ENCODE measurements at regions not wholly inside any gene's neighbourhood (a gene's known extent, or its start where the extent isn't known, plus 50 kb on each side); places are given as distances from the start of the nearest gene placed in this dataset.

DNA sequence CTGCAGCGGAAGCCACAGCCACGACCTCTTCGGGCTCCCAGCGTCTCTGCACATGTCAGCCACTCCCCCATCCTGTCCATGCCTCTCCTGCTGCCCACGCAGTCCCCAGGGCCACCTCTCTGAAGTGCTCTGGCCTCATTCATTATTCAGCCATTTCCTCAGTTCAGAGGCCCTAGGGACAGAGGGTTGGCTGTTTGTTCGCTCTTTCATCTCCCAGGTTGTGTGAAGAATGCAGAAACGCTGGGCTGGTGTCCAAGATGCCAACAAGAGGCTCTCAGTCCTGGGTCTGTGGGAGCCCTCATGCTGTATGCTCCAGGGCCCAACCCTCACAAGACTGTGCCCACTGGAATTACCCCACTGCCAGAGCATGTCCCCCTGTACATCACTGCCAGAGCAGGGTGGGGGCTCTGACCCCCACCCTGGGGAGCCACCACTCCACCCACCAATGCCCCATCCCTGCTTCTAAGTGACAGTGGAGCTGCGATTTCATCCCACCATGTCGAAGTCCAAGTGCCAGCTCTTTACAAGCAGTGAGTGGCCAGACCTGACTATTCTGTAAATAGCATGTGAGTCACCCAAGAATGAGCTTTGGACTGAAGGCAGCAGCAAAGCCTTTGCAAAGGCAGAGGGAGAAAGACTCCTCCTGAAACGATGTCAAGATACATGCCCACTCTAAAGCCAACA lies 209.6 kb downstream of the BUD13 start:
- Histone ChIP-seq H3K4me3 (ENCODE audit: low read depth, low read length) (no peak overlapping the region), H3K36me3 (ENCODE audit: insufficient read depth) (no peaks in the 10 kb centered on the region), H3K4me1 (ENCODE audit: insufficient read depth) (no peaks in the 10 kb centered on the region), H3K27ac (ENCODE audit: low read depth) (no peak overlapping the region)
- 49% methylated on average over 10 of the region's 10 CpGs for WGBS
- no peak for DNase-seq (ENCODE audit: extremely low spot score)

DNA sequence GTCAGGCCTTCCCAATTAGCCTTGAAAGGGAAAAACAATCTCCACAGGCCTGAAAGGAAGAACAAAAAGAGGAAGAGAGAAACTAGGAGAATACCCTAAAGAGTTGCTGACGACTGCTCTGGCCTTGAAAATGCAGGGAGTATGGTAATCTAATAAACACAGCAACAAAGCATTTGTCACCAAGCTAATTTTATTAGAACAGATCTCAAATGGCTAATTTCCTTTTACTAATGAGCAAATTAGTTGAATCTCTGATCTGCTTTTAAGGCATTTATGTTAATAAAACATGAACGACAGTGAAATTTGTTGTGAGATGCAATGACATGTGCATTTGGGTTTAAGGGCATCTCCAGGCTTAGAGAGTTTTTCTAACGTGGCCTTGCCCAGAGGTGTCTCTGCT lies 212.2 kb downstream of the BUD13 start:
- Histone ChIP-seq H3K4me3 (ENCODE audit: low read depth, low read length) (no peak overlapping the region), H3K4me1 (ENCODE audit: insufficient read depth) (no peaks in the 10 kb centered on the region), H3K36me3 (ENCODE audit: insufficient read depth) (no peaks in the 10 kb centered on the region), H3K27ac (ENCODE audit: low read depth) (no peak overlapping the region)
- WGBS = 46% methylated on average over 3 of the region's 3 CpGs
- no peak for DNase-seq (ENCODE audit: extremely low spot score)

- H3K36me3 ChIP-seq (ENCODE audit: insufficient read depth) = no peaks in the 10 kb centered on the region
- no peak overlapping the region for H3K27ac ChIP-seq (ENCODE audit: low read depth)
- no peak overlapping the region for H3K4me3 ChIP-seq (ENCODE audit: low read depth, low read length)
- no peaks in the 10 kb centered on the region for H3K4me1 ChIP-seq (ENCODE audit: insufficient read depth)
- no peak for DNase-seq (ENCODE audit: extremely low spot score)
- 54% methylated on average over 9 of the region's 9 CpGs for WGBS
Observed at GRCh38 chr11:116558504-116559211, 214.1 kb downstream of the BUD13 start.

GRCh38 chr11:116557282-116557681 lies 215.5 kb downstream of the BUD13 start:
- DNase-seq (ENCODE audit: extremely low spot score) = no peak
- WGBS = 71% methylated on average over 3 of the region's 3 CpGs
- Histone ChIP-seq H3K4me1 (ENCODE audit: insufficient read depth) (no peaks in the 10 kb centered on the region), H3K27ac (ENCODE audit: low read depth) (no peak overlapping the region), H3K36me3 (ENCODE audit: insufficient read depth) (no peaks in the 10 kb centered on the region), H3K4me3 (ENCODE audit: low read depth, low read length) (no peak overlapping the region)

DNA sequence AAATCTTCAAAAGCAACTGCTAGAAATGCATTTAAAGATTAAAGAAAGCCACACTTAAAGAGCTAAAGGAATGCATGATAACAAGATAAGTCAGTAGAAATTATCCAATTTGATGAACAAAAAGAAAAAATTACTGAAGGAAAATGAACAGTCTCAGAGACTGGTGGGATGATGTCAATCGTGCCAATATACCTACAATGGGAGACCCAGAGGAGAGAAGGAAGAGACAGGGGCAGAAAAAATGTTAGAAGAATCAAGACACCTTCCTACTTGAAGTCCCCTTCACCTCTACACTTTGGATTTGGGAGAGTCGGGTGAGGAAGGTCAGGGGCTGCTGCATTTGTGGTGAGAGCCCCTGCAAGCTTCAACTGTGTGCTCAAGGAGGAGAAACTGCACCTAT lies 216.3 kb downstream of the BUD13 start:
- Histone ChIP-seq H3K36me3 (ENCODE audit: insufficient read depth) (no peaks in the 10 kb centered on the region), H3K4me3 (ENCODE audit: low read depth, low read length) (no peak overlapping the region), H3K27ac (ENCODE audit: low read depth) (no peak overlapping the region), H3K4me1 (ENCODE audit: insufficient read depth) (no peaks in the 10 kb centered on the region)
- no peak for DNase-seq (ENCODE audit: extremely low spot score)
- WGBS = 85% methylated on average over 2 of the region's 2 CpGs

DNA sequence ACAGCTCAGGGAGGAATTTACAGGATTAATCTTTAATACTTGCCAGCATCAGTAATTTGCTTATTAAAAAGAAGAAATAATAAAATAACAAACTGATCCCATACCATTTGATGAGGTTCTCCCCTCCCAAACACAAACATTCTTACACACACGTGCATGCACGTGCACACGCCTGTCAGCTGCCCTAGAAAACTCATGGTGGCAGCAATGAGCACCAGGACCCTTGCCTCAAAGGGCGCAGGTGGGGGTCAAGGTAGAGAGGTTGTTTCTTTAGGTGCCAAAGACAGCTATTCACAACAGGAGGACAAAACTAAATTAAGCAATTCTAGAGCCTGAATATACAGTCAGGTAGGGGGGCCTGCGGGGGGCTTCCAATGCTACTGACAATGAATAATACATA lies 219.3 kb downstream of the BUD13 start:
- H3K27ac ChIP-seq (ENCODE audit: low read depth) = no peak overlapping the region
- WGBS = 63% methylated on average over 5 of the region's 5 CpGs
- no peaks in the 10 kb centered on the region for H3K36me3 ChIP-seq (ENCODE audit: insufficient read depth)
- H3K4me1 ChIP-seq (ENCODE audit: insufficient read depth) = no peaks in the 10 kb centered on the region
- DNase-seq (ENCODE audit: extremely low spot score) = no peak
- H3K4me3 ChIP-seq (ENCODE audit: low read depth, low read length) = no peak overlapping the region

DNA sequence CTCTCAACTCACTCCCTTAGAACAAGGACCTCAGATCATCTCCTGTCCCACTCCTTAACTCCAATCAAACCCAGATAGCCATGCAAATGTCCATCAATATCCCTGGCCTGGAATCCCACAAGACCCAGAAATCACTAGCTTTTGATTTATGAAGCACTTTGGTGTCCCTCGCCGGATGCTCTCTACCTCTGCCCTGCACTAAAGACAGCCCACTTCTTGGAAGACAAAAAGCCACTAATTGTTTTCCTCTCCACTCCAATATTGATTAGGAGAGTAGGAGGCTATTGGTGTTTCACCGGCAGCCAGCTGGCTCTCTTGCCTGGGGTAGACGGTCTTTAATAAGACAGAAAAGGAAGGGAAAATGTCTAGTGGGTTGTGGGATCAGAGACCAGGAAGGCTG lies 221.2 kb downstream of the BUD13 start:
- DNase-seq (ENCODE audit: extremely low spot score) = no peak
- 93% methylated on average over 4 of the region's 4 CpGs for WGBS
- H3K36me3 ChIP-seq (ENCODE audit: insufficient read depth) = no peaks in the 10 kb centered on the region
- no peaks in the 10 kb centered on the region for H3K4me1 ChIP-seq (ENCODE audit: insufficient read depth)
- H3K4me3 ChIP-seq (ENCODE audit: low read depth, low read length) = no peak overlapping the region
- H3K27ac ChIP-seq (ENCODE audit: low read depth) = no peak overlapping the region

DNA sequence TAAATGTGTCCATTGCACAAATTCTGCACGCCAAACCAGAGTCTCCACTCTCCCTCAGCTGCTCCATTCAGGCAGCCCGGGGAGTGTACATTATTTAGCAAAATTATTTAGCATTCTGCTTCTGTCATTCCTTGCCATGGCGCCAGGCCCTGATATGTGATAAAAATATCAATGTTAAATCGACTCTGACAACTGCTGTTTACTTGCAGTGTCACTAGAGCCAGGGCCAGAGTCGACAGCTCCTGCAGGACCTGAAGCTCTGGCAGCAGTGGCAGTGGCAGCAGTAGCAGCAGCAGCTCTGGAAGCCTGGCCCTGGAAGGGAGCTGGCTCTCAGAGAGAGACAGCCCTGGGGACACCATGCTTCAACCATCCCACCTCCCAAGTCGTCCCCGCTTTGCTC lies 224.5 kb downstream of the BUD13 start:
- Histone ChIP-seq H3K4me1 (ENCODE audit: insufficient read depth) (no peaks in the 10 kb centered on the region), H3K27ac (ENCODE audit: low read depth) (no peak overlapping the region), H3K36me3 (ENCODE audit: insufficient read depth) (no peaks in the 10 kb centered on the region), H3K4me3 (ENCODE audit: low read depth, low read length) (no peak overlapping the region)
- DNase-seq (ENCODE audit: extremely low spot score) = no peak
- 78% methylated on average over 7 of the region's 7 CpGs for WGBS

GRCh38 chr11:116547571-116547970 lies 225.2 kb downstream of the BUD13 start:
- DNase-seq (ENCODE audit: extremely low spot score) = no peak
- no peaks in the 10 kb centered on the region for H3K36me3 ChIP-seq (ENCODE audit: insufficient read depth)
- no peaks in the 10 kb centered on the region for H3K4me1 ChIP-seq (ENCODE audit: insufficient read depth)
- no peak overlapping the region for H3K27ac ChIP-seq (ENCODE audit: low read depth)
- H3K4me3 ChIP-seq (ENCODE audit: low read depth, low read length) = no peak overlapping the region
- 40% methylated on average over 2 of the region's 2 CpGs for WGBS

DNA sequence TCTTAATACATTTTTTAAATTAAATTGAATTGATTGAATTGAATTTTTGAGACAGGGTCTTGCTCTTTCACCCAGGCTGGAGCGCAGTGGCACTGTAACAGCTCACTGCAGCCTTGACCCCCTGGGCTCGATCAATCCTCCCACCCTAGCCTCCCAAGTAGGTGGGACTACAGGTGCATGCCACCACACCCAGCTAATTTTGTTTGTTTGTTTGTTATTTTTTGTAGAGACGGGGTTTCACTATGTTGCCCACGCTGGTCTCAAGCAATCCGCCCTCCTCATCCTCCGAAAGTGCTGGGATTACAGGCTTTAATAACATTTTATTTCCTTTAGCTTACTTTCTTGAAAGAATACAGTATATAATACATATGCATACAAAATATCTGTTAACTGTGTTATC lies 226.9 kb downstream of the BUD13 start:
- H3K36me3 ChIP-seq (ENCODE audit: insufficient read depth) = no peaks in the 10 kb centered on the region
- DNase-seq (ENCODE audit: extremely low spot score) = no peak
- no peaks in the 10 kb centered on the region for H3K4me1 ChIP-seq (ENCODE audit: insufficient read depth)
- H3K4me3 ChIP-seq (ENCODE audit: low read depth, low read length) = no peak overlapping the region
- no peak overlapping the region for H3K27ac ChIP-seq (ENCODE audit: low read depth)
- 91% methylated on average over 6 of the region's 6 CpGs for WGBS

DNA sequence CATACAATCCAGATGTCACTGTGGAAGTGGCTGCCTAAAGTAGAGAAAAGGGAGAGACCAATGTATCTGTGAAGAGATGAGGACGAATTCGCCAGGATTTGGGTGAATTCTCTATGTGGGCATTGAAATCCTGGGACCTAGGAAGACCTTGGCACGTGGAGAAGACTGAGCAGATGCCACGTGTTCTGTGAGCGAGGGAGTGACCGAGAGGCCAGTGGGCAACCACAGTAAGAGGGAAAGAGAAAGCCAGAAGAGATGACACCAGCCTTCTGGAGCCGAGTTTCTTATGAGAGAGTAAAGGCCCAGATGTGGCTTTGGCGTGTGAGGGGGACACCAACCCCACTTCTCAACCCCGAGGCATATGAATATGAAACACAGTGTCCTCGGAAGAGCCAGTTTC lies 228.1 kb downstream of the BUD13 start:
- H3K4me3 ChIP-seq (ENCODE audit: low read depth, low read length) = no peak overlapping the region
- no peaks in the 10 kb centered on the region for H3K36me3 ChIP-seq (ENCODE audit: insufficient read depth)
- H3K4me1 ChIP-seq (ENCODE audit: insufficient read depth) = no peaks in the 10 kb centered on the region
- 86% methylated on average over 10 of the region's 10 CpGs for WGBS
- no peak overlapping the region for H3K27ac ChIP-seq (ENCODE audit: low read depth)
- DNase-seq (ENCODE audit: extremely low spot score) = no peak

DNA sequence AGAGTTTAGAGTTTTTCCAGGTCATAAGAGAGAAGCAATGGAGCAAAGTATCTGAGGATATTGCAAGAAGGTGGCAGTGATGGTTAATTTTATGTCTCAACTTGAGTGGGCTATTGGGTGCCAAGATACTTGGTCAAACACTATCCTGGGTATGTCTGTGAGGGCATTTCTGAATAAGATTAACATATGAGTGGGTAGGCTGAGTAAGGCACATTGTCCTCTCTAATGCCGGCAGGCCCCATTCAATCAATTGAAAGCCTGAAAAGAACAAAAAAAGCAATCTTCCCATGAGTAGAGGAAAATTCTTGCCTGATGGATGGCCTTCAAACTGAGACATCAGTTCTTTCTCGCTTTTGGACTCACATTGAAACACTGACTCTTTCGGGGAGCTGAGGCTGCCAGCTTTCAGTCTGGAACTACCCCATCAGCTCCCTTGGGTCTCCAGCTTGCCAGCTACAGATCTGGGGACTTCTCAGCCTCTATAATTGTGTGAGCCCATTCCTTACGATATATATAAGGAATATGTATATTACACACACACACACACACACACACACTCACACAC lies 228.8 kb downstream of the BUD13 start:
- 85% methylated on average over 4 of the region's 4 CpGs for WGBS
- DNase-seq (ENCODE audit: extremely low spot score) = no peak
- no peaks in the 10 kb centered on the region for H3K4me1 ChIP-seq (ENCODE audit: insufficient read depth)
- no peaks in the 10 kb centered on the region for H3K36me3 ChIP-seq (ENCODE audit: insufficient read depth)
- H3K4me3 ChIP-seq (ENCODE audit: low read depth, low read length) = no peak overlapping the region
- H3K27ac ChIP-seq (ENCODE audit: low read depth) = no peak overlapping the region

DNA sequence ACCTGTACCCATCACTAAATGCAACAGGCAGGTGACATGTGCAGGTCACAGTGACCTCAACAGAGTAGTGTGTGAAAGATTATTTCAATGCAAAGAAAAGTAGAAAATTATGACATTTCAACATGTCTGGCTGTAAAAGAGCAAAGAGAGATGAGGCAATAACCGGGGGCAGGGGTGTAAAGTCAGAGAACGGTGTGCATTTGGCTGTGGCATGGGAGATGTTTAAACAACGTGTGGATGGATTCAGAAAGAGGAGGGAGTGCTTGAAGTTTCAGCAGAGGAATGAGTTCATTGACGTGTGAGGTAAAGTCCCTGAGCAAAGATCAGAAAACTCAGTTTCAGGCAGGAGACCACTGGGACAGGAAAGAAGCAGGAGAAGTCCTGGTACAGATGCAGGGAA lies 229.7 kb downstream of the BUD13 start:
- DNase-seq (ENCODE audit: extremely low spot score) = no peak
- H3K4me3 ChIP-seq (ENCODE audit: low read depth, low read length) = no peak overlapping the region
- WGBS = 48% methylated on average over 4 of the region's 4 CpGs
- no peak overlapping the region for H3K27ac ChIP-seq (ENCODE audit: low read depth)
- no peaks in the 10 kb centered on the region for H3K36me3 ChIP-seq (ENCODE audit: insufficient read depth)
- H3K4me1 ChIP-seq (ENCODE audit: insufficient read depth) = no peaks in the 10 kb centered on the region

DNA sequence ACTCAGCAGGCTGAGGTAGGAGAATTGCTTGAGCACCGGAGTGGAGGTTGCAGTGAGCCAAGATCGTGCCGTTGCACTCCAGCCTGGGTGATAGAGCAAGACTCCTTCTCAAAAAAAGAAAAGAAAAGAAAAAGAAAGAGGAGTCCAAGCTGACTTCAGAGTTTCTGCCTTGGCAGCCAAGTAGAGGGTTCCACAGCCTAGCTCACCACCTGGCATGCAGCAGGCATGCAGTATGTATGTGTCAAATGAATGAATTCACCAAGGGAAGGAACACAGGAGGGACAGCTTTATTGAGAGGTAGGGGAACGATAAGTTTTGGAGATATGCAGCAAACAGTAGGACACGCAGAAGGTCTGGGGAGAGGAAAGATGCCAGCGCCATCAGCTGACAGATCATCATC lies 230.4 kb downstream of the BUD13 start:
- DNase-seq (ENCODE audit: extremely low spot score) = no peak
- H3K4me3 ChIP-seq (ENCODE audit: low read depth, low read length) = no peak overlapping the region
- H3K36me3 ChIP-seq (ENCODE audit: insufficient read depth) = no peaks in the 10 kb centered on the region
- 87% methylated on average over 6 of the region's 6 CpGs for WGBS
- H3K4me1 ChIP-seq (ENCODE audit: insufficient read depth) = no peaks in the 10 kb centered on the region
- H3K27ac ChIP-seq (ENCODE audit: low read depth) = no peak overlapping the region
